ENCODE measurements at regions not wholly inside any gene's neighbourhood (a gene's known extent, or its start where the extent isn't known, plus 50 kb on each side); places are given as distances from the start of the nearest gene placed in this dataset.

DNA sequence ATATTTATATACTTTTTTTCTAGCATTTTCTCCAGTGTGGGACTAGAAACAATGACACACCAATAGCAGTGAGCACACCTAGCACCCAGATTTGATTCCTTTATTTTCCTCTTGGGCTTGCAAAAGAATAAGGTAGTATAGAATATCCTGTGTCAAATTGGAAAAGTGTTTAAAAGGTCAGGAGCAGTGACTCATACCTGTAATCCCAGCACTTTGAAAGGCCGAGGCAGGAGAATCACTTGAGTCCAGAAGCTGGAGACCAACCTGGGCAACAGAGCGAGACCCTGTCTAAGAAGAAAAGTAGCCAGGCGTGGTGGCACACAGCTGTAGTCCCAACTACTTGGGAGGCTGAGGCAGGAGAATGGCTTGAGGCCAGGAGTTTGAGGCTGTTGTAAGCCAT is 53.8 kb upstream of the SGPP1 start:
- DNase-seq (ENCODE audit: low spot score): no peak

DNA sequence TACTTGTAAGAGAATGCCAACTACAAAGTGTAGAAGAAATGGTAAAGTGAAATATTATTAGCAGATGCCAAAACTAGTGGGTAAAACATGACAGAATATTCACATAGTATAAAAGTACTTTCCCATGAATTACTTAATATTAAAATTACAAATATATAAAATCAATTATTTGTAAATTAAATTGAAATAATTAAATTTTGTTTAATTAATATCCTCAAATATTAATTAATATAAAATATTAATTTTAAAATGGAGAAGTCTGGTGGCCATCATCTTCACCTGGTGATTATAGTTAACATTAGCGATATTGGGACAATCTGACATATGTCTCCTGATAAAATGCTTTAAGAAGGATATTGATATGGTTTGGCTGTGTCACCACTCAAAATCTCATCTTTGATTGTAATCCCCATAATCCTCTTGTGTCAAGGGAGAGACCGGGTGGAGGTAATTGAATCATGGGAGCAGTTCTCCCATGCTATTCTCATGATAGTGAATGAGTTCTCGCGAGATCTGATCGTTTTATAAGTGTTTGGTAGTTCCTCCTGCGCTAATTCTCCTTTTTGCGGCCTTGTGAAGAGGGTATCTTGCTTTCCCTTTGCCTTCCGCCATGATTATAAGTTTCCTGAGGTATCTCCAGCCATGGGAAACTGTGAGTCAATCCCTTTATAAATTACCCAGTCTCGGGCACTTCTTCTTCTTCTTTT is 55.0 kb upstream of the SGPP1 start:
- no peak for DNase-seq (ENCODE audit: low spot score)

DNA sequence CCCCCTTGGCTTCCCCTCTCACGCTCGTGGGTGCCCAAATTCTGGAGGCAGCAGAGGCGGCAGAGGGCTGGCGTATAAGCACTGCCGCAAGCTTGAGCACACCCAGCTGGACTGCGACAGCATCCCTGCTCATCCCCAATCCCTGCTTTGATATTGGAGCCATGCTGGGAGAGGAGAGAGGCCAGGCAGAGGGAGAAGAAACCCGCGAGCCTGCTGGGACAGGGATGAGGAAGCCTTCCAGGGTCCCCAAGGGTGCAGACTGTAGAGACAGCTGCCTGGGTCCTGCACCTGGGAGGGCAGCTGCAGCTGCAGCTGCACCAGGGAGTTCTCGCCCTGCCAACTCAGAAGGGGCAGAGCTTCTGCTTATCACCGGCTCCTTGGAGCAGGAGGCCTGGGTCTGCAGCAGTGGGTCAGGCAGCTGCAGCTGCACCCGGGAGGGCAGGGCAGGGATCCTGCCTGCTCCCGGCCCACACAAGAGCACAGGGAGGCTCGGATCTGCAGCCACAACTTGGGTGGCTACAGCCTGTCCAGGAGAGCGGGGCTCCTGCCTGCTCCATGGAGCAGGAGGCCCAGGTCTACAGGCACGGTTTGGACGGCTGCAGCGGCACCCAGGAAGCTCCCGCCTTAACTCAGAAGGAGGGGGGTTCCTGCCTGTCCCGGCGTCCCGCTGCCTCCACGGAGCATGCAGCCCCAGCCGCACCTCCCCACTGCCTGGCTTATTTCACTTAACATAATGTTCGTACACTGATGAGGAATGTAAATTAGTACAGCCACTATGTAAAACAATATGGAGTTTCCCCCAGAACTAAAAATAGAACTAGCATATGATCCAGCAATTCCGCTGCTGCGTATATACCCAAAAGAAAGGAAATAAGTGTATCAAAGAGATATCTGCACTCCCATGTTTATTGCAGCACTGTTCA is 60.4 kb upstream of the SGPP1 start:
- peak; percentile 46 for DNase-seq (ENCODE audit: low spot score)

DNA sequence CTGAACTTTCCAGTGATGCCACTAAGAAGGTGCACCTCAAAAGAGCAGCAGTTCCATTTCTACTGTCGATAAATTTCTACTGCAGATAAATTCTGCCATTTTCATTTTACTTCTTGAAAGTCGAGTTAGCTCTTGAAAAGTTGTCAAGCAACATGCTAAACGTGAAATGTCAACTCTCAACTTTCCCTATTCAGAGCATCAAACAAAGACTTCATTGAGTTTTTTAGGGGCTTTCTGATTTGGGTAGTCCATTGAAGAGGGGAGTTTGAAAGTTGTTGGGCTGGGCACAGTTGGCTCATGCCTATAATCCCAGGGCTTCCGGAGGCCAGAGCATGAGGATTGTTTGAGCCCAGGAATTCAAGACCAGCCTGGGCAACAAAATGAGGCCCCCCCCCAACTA is 59.4 kb upstream of the SYNE2 start:
- no peak for DNase-seq (ENCODE audit: low spot score)

DNA sequence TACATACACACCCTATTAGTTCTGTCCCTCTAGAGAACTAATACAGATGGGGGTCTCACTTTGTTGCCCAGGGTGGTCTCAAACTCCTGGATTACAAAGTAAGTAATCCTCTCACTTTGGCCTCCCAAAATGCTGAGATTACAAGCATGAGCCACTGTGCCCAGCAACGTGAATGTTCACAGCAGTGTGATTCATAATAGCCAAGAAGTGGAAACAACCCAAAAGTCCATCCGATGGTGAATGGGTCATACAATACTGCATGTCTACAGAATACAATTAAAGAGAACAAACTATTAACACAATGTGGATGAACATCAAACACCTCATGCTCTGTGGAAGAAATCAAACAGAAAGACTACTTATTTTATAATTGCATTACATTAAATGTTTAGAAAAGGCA is 57.3 kb upstream of the SYNE2 start:
- DNase-seq (ENCODE audit: low spot score): no peak

DNA sequence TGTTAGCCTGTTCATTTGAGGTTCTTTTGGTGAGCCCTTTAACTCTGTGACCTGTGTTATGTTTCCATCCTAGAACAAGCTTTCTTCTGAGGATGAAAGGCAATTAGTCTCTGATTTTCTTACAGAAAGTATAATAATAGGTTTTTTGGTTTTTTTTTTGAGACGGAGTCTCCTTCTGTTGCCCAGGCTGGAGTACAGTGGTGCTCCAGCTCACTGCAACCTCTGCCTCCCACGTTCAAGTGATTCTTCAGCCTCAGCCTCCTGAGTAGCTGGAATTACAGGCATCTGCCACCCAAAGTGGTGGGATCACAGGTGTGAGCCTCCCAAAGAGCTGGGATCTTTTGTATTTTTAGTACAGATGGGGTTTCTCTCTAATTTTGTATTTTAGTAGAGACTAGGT is 52.7 kb upstream of the SYNE2 start:
- DNase-seq (ENCODE audit: low spot score): no peak

GRCh38 chr14:63800651-63801375 is 52.0 kb upstream of the SYNE2 start:
- no peak for DNase-seq (ENCODE audit: low spot score)
